Aorta (tissue), 5 donors: ENCODE measurements at regions not wholly inside any gene's neighbourhood (a gene's known extent, or its start where the extent isn't known, plus 50 kb on each side); places are given as distances from the start of the nearest gene placed in this dataset.

ENCODE experiments used
- ATAC-seq: fragments of 200-7000 bp; cut with Tn5 transposase; one replicate; pipeline ENCODE4 v1.9.1; 2022; ENCODE audit warnings: moderate library complexity; ENCODE audit not compliant: low FRiP score
- DNase-seq, 2 donors: peaks; one replicate each; pipeline ENCODE4 v3.0.0-alpha.2; 2020
- H3K27ac ChIP-seq, 2 donors: one replicate each; pipeline ENCODE4 v1.5.1; 2013; ENCODE audit warnings: low read length in 2 of 2, mild to moderate bottlenecking in 2 of 2, moderate library complexity in 2 of 2, control low read depth in 1 of 2, inconsistent platforms in 1 of 2, low read depth in 1 of 2
- H3K27me3 ChIP-seq, 2 donors: one replicate each; pipeline ENCODE4 v1.6.1; 2013; ENCODE audit warnings: control low read depth in 1 of 2, low read length in 1 of 2, mild to moderate bottlenecking in 1 of 2, moderate library complexity in 1 of 2; ENCODE audit not compliant: insufficient read depth in 2 of 2, control insufficient read depth in 1 of 2
- H3K36me3 ChIP-seq, 2 donors: one replicate each; pipeline ENCODE4 v1.6.1; 2013; ENCODE audit warnings: control low read depth in 1 of 2, low read length in 1 of 2, mild to moderate bottlenecking in 1 of 2; ENCODE audit not compliant: insufficient read depth in 2 of 2, control insufficient read depth in 1 of 2
- H3K4me1 ChIP-seq, 2 donors: one replicate each; pipeline ENCODE4 v1.6.1; 2013; ENCODE audit warnings: low read length in 2 of 2, control low read depth in 1 of 2, mild to moderate bottlenecking in 1 of 2, moderate library complexity in 1 of 2; ENCODE audit not compliant: insufficient read depth in 2 of 2, control insufficient read depth in 1 of 2
- H3K4me3 ChIP-seq, 2 donors: one replicate each; pipeline ENCODE4 v1.5.1; 2013; ENCODE audit warnings: low read length in 2 of 2, control low read depth in 1 of 2, mild to moderate bottlenecking in 1 of 2
- H3K9me3 ChIP-seq: one replicate; pipeline ENCODE4 v1.6.1; 2013; ENCODE audit warnings: mild to moderate bottlenecking, low read length; ENCODE audit not compliant: control insufficient read depth
- WGBS, 2 donors: extraction: QIAGEN DNeasy Blood & Tissue Kit; methylation state at CpG; one replicate each; pipeline ENCODE4 v1.1.7; 2013; 5-methylcytosine and 5-hydroxymethylcytosine counted together
- intact Hi-C, 2 donors: fragments of 100-400 bp; cut with DNase I; formaldehyde crosslinking; loops; one replicate each; pipeline versions ENCODE4 v1.14.2 to v1.15.0; 2022
- donor health status: healthy with polysubstance abuse.
- donor health status: Bipolar disorder and iron deficiency.
- donor health status: DM: no; HTN: no; CAD: no.
- donor health status: DM: no; HTN: no; CAD: no.
- donor health status: DM: yes; HTN: yes; CAD: no.

DNA sequence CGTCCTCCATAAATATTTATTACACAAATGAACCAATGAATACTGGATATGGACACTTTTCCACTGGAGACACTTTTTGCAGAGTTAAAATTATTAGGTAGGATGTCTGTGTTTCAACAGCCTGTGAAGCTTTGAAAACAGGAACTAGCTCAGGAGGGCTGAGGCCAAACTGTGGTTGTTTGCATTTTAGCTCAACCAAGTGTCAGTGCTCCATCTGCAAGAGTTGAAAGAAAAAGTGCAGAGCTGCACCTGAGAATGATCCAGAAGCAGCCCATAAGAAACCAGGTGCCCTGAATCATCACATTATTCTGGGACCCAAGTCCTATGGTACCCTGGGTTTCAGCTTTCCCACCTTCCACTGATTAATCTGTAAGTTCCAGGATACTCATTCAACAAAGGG is 180.4 kb downstream of the TRIB2 start:
- 63 to 67% methylated on average over 1 of the region's 1 CpG for WGBS, 2 donors
- DNase-seq: no peak
- Histone ChIP-seq H3K9me3 (peaks cover 1% of the 10 kb centered on the region), H3K27me3 (no peaks in the 10 kb centered on the region), H3K4me1 (no peaks in the 10 kb centered on the region), H3K36me3 (peaks cover 0 to 1% of the 10 kb centered on the region in 2 donors), H3K4me3 (no peak overlapping the region), H3K27ac (no peak overlapping the region)
- intact Hi-C loops: no loop called here
- no peak for ATAC-seq

GRCh38 chr2:12903272-12903671 is 186.5 kb downstream of the TRIB2 start:
- Histone ChIP-seq H3K27me3 (no peaks in the 10 kb centered on the region), H3K27ac (no peak overlapping the region), H3K9me3 (no peaks in the 10 kb centered on the region), H3K4me1 (no peaks in the 10 kb centered on the region), H3K36me3 (no peaks in the 10 kb centered on the region), H3K4me3 (no peak overlapping the region)
- DNase-seq: no peak
- 76 to 82% methylated on average over 2 of the region's 2 CpGs for WGBS, 2 donors
- intact Hi-C loops: no loop called here
- ATAC-seq: no peak

- no peak overlapping the region for H3K4me3 ChIP-seq
- WGBS, 2 donors: 96 to 99% methylated on average over 2 of the region's 2 CpGs
- ATAC-seq (no peak), DNase-seq (no peak)
- no peak overlapping the region for H3K27ac ChIP-seq
- H3K9me3 ChIP-seq: no peaks in the 10 kb centered on the region
- intact Hi-C loops: no loop called here
- no peaks in the 10 kb centered on the region for H3K36me3 ChIP-seq
- H3K27me3 ChIP-seq: no peaks in the 10 kb centered on the region
- no peaks in the 10 kb centered on the region for H3K4me1 ChIP-seq
Observed at GRCh38 chr2:12910431-12910830, 193.7 kb downstream of the TRIB2 start.

GRCh38 chr2:12915787-12916186 is 199.1 kb downstream of the TRIB2 start:
- intact Hi-C loops: loop anchor here in 1 of 2 donors (5.0 kb wide), 2 partner anchors 98 to 198 kb away; partner anchors contain the start of gene TRIB2
- WGBS, 2 donors: 33 to 55% methylated on average over 1 of the region's 1 CpG

DNA sequence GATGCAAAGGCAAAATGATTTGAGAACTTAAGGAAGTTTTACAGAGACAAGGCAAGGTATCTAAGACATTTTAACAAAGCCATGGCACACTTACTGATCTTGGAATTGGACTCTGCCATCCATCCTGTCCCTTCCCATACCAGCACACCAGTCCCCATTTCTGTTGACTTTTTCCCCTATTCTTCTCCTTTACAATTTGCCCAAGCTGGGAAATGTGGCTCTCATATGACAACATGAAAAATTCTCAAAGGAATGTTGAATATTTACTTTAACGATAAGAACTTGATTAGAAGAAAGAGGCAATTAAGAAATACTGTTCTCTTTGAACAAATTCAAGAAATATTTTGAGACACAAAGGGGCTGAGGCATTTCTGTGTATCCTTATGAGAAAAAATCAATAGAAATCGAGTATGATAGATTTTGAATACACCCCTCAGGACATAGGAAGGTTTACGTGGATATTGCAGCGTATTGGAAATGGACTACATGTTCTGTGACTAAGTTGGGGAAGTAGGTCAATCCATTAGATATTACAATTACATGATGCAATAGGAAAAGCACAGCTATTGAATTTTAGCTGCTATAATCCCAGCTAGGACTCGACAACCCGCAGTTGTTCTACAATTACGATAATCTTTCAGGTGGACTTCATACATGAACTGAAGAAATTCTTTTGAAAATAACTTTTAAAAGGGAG is 201.6 kb downstream of the TRIB2 start:
- WGBS, 2 donors: 3 to 7% methylated on average over 7 of the region's 7 CpGs
- H3K4me1 ChIP-seq: peaks cover 4 to 9% of the 10 kb centered on the region in 2 donors
- no peak overlapping the region for H3K4me3 ChIP-seq
- H3K27ac ChIP-seq: peak overlapping the region; percentile 63 to 67
- no peak for DNase-seq
- no peaks in the 10 kb centered on the region for H3K36me3 ChIP-seq
- intact Hi-C loops: loop anchor here in 1 of 2 donors (5.0 kb wide), 2 partner anchors 101 to 201 kb away; partner anchors contain the start of gene TRIB2
- no peaks in the 10 kb centered on the region for H3K27me3 ChIP-seq
- H3K9me3 ChIP-seq: no peaks in the 10 kb centered on the region
- peak; percentile 71 for ATAC-seq

More at GRCh38 chr2:12915787-12916186, 199.1 kb downstream of the TRIB2 start:
- no peak overlapping the region for H3K4me3 ChIP-seq
- peaks cover 4 to 9% of the 10 kb centered on the region in 2 donors for H3K4me1 ChIP-seq
- DNase-seq: no peak
- ATAC-seq: no peak
- no peaks in the 10 kb centered on the region for H3K9me3 ChIP-seq
- H3K27ac ChIP-seq: no peak overlapping the region
- no peaks in the 10 kb centered on the region for H3K36me3 ChIP-seq
- no peaks in the 10 kb centered on the region for H3K27me3 ChIP-seq

GRCh38 chr2:12918835-12919445 is 202.2 kb downstream of the TRIB2 start:
- peak overlapping the region in 1 of 2 donors; percentile 34 for H3K4me3 ChIP-seq
- H3K36me3 ChIP-seq: no peaks in the 10 kb centered on the region
- H3K4me1 ChIP-seq: peaks cover 4 to 9% of the 10 kb centered on the region in 2 donors
- no peaks in the 10 kb centered on the region for H3K9me3 ChIP-seq
- H3K27me3 ChIP-seq: no peaks in the 10 kb centered on the region
- ATAC-seq (peak; percentile 77), DNase-seq (peak; percentile 78)
- intact Hi-C loops: loop anchor here in 1 of 2 donors (5.0 kb wide), 2 partner anchors 102 to 202 kb away; partner anchors contain the start of gene TRIB2
- peak overlapping the region; percentile 91 to 93 for H3K27ac ChIP-seq
- WGBS, 2 donors: 4 to 5% methylated on average over 7 of the region's 7 CpGs

DNA sequence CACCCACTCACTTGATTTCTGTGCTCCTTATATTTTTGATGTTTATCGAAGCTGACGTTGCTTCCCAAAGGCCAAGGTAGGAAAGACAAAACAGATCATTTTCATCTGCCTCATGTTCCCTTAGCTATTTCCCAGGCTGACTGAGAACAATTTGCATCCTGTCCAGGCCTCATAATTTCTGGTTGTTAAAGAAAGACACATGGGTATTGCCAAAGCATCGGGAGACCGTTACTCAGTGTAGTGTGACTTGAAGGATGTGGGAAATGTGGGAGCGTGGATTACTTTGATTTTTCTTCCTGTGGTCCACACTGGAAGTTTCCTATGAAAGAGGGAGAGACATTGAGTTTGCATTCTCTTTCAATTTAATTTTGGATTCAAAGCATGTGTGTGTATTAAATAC is 204.6 kb downstream of the TRIB2 start:
- Histone ChIP-seq H3K4me3 (no peak overlapping the region), H3K9me3 (no peaks in the 10 kb centered on the region), H3K4me1 (peaks cover 4 to 9% of the 10 kb centered on the region in 2 donors), H3K27ac (no peak overlapping the region), H3K27me3 (no peaks in the 10 kb centered on the region), H3K36me3 (no peaks in the 10 kb centered on the region)
- no peak for ATAC-seq
- DNase-seq: no peak
- WGBS, 2 donors: 51 to 57% methylated on average over 5 of the region's 5 CpGs
- intact Hi-C loops: loop anchor here in 1 of 2 donors (10.0 kb wide), 2 partner anchors 597 to 1097 kb away; no protein-coding TSS in a partner anchor

GRCh38 chr2:12923907-12924610 is 207.3 kb downstream of the TRIB2 start:
- Histone ChIP-seq H3K36me3 (no peaks in the 10 kb centered on the region), H3K4me3 (no peak overlapping the region), H3K9me3 (no peaks in the 10 kb centered on the region), H3K27me3 (no peaks in the 10 kb centered on the region), H3K27ac (no peak overlapping the region), H3K4me1 (peaks cover 0 to 4% of the 10 kb centered on the region in 2 donors)
- DNase-seq (no peak), ATAC-seq (no peak)
- intact Hi-C loops: loop anchor here in 1 of 2 donors (10.0 kb wide), 2 partner anchors 599 to 1099 kb away; no protein-coding TSS in a partner anchor
- 76 to 83% methylated on average over 4 of the region's 4 CpGs for WGBS, 2 donors
